ENCODE measurements at regions not wholly inside any gene's neighbourhood (a gene's known extent, or its start where the extent isn't known, plus 50 kb on each side); places are given as distances from the start of the nearest gene placed in this dataset.

- H3K4me3 Mint-ChIP-seq: no peak overlapping the region
- no peak for ATAC-seq (ENCODE audit: low read depth)
- no peak overlapping the region for H3K27ac Mint-ChIP-seq
- H3K36me3 Mint-ChIP-seq (ENCODE audit: low read depth): no peaks in the 10 kb centered on the region
- no peak for DNase-seq
- intact Hi-C loops (cut with micrococcal nuclease): no loop called here
- no peaks in the 10 kb centered on the region for H3K4me1 Mint-ChIP-seq
- TF ChIP-seq CTCF (IDR thresholded peaks at IDR 0.05): no peak
- ChIA-PET POLR2A (no interaction called here), CTCF (no interaction called here)
- no peaks in the 10 kb centered on the region for H3K27me3 Mint-ChIP-seq
- H3K9me3 Mint-ChIP-seq: peaks cover 14% of the 10 kb centered on the region
Measured at GRCh38 chr6:66838764-66839163, 1131.7 kb upstream of the EYS start.

- H3K4me1 Mint-ChIP-seq: no peaks in the 10 kb centered on the region
- H3K36me3 Mint-ChIP-seq (ENCODE audit: low read depth): no peaks in the 10 kb centered on the region
- H3K27ac Mint-ChIP-seq: no peak overlapping the region
- DNase-seq: no peak
- no peak for ATAC-seq (ENCODE audit: low read depth)
- intact Hi-C loops (cut with micrococcal nuclease): no loop called here
- peaks cover 9% of the 10 kb centered on the region for H3K9me3 Mint-ChIP-seq
- no peaks in the 10 kb centered on the region for H3K27me3 Mint-ChIP-seq
- POLR2A ChIA-PET: no interaction called here
- H3K4me3 Mint-ChIP-seq: no peak overlapping the region
- CTCF ChIA-PET: no interaction called here
- TF ChIP-seq CTCF (IDR thresholded peaks at IDR 0.05): no peak
Measured at GRCh38 chr6:66825539-66825938, 1118.5 kb upstream of the EYS start.

GRCh38 chr6:66814156-66814555 is 1107.1 kb upstream of the EYS start:
- Mint-ChIP-seq H3K27ac (no peak overlapping the region), H3K27me3 (no peaks in the 10 kb centered on the region), H3K4me1 (no peaks in the 10 kb centered on the region), H3K36me3 (ENCODE audit: low read depth) (no peaks in the 10 kb centered on the region), H3K4me3 (no peak overlapping the region), H3K9me3 (peaks cover 2% of the 10 kb centered on the region)
- ChIA-PET CTCF (no interaction called here), POLR2A (no interaction called here)
- no peak for ATAC-seq (ENCODE audit: low read depth)
- no peak for DNase-seq
- no peak for TF ChIP-seq CTCF (IDR thresholded peaks at IDR 0.05)
- intact Hi-C loops (cut with micrococcal nuclease): no loop called here

GRCh38 chr6:66808771-66809170 is 1101.7 kb upstream of the EYS start:
- POLR2A ChIA-PET: no interaction called here
- H3K36me3 Mint-ChIP-seq (ENCODE audit: low read depth): no peaks in the 10 kb centered on the region
- CTCF ChIA-PET: no interaction called here
- H3K27ac Mint-ChIP-seq: no peak overlapping the region
- no peak for ATAC-seq (ENCODE audit: low read depth)
- no peak for DNase-seq
- peaks cover 4% of the 10 kb centered on the region for H3K9me3 Mint-ChIP-seq
- no peak for TF ChIP-seq CTCF (IDR thresholded peaks at IDR 0.05)
- H3K4me1 Mint-ChIP-seq: no peaks in the 10 kb centered on the region
- intact Hi-C loops (cut with micrococcal nuclease): no loop called here
- no peaks in the 10 kb centered on the region for H3K27me3 Mint-ChIP-seq
- no peak overlapping the region for H3K4me3 Mint-ChIP-seq

- POLR2A ChIA-PET: no interaction called here
- CTCF ChIA-PET: no interaction called here
- ATAC-seq (ENCODE audit: low read depth): no peak
- Mint-ChIP-seq H3K4me3 (no peak overlapping the region), H3K27ac (no peak overlapping the region), H3K36me3 (ENCODE audit: low read depth) (no peaks in the 10 kb centered on the region), H3K27me3 (no peaks in the 10 kb centered on the region), H3K9me3 (peaks cover 4% of the 10 kb centered on the region), H3K4me1 (no peaks in the 10 kb centered on the region)
- no peak for TF ChIP-seq CTCF (IDR thresholded peaks at IDR 0.05)
- intact Hi-C loops (cut with micrococcal nuclease): no loop called here
- DNase-seq: no peak
Measured at GRCh38 chr6:66796987-66797386, 1090.0 kb upstream of the EYS start.

All from activated B cell treated with CpG ODN at 0.5 μM for 24 hours (primary cell).